ENCODE measurements at regions not wholly inside any gene's neighbourhood (a gene's known extent, or its start where the extent isn't known, plus 50 kb on each side); places are given as distances from the start of the nearest gene placed in this dataset.

DNA sequence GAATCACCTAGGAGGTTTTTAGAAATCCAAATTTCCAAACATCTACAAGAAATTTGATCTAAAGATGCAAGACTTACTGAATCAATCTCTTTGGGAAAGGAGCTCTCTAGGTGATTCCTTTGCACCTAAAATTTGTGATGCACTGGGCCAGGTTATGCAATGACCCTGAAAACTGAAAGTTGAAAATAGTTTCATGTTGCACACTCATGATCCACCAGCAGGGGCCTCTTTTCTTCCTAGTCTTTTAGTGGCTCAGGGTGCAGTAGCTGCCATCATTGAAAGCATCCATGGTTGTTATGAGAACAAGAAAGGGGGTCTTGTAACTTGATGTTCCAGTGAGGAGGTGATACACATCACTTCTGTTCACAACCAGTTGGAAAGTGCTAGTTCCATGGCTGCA is 486.8 kb downstream of the PSAT1 start:
- DNase-seq (ENCODE audit: low read depth in 4 of 4, low spot score in 1 of 4) = no peak

DNA sequence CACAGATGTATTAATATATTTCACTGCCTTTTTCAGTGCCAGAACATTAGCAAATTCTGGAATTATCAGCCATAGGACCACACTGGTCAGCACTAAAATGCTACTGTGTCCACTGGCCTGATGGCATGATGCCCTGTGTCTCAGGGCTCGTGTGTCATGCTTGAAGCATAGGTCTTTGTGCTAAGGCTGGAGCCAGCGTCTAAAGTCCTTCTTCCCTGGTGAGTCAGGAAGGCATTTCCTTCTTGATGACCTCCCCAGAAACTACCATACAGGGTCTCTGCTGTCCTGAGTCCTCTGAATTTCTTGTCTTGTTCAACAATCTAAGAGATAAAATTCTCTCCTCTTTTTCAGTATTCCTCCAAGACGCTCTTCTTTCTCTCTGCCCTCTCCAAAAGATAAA is 489.9 kb downstream of the PSAT1 start:
- DNase-seq (ENCODE audit: low read depth in 4 of 4, low spot score in 1 of 4) = no peak

- DNase-seq (ENCODE audit: low read depth in 4 of 4, low spot score in 1 of 4) = no peak
Measured at GRCh38 chr9:78788101-78788500, 491.2 kb downstream of the PSAT1 start.

- DNase-seq (ENCODE audit: low read depth in 4 of 4, low spot score in 1 of 4) = no peak
Measured at GRCh38 chr9:78791779-78792178, 494.9 kb downstream of the PSAT1 start.

DNA sequence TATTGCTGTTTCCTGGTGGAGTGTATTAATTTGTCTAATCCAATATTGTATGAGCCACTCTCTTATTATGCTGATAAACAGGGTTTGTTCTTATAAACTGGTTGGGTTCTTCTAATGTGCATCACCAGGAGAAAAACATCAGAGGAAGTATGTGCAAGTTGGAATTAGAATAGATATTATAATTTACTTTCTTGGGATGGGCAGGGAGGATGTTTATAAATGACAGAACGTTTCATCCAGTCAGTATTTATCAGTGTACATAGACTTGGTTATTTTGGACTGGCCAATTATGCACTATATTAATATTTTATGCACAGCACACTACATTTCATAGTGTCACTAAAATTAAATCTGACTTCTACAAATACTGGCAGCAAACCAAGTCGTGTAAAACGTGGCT is 495.8 kb downstream of the PSAT1 start:
- DNase-seq (ENCODE audit: low read depth in 4 of 4, low spot score in 1 of 4) = no peak

GRCh38 chr9:78805771-78806170 is 508.8 kb downstream of the PSAT1 start:
- no peak for DNase-seq (ENCODE audit: low read depth in 4 of 4, low spot score in 1 of 4)

DNA sequence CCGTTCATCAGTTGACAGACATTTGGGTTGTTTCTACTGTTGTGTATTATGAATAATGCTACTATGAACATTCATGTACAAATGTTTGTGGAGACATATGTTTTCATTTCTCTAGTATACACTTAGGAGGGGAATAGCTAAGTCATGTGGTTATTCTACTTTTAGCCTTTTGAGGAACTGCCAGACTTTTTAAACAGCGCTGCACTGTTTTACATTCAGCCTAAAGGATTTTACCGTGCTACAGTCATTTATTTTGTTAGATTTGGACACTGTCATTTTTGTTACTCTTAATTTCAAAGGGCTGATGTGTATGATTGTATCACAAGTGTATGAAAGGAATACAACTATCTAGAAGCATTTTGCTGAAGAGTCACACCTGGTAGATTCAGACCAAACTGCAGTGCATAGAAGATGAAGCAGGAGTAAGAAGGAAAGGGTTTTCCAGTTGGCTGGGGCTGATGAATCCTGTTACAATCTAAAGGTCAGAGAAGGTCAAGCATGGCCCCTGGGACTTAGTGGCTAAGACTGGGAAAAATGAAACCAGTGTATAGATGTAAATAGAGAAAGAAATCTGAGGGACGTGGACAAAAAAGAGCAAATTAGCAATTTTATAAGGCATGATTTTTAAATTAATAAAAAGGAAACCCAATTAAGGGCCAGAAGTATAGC is 509.7 kb downstream of the PSAT1 start:
- no peak for DNase-seq (ENCODE audit: low read depth in 4 of 4, low spot score in 1 of 4)

GRCh38 chr9:78807286-78807685 is 510.4 kb downstream of the PSAT1 start:
- no peak for DNase-seq (ENCODE audit: low read depth in 4 of 4, low spot score in 1 of 4)

- no peak for DNase-seq (ENCODE audit: low read depth in 4 of 4, low spot score in 1 of 4)
Measured at GRCh38 chr9:78808048-78808447, 511.1 kb downstream of the PSAT1 start.

GRCh38 chr9:78811622-78812276 is 514.8 kb downstream of the PSAT1 start:
- no peak for DNase-seq (ENCODE audit: low read depth in 4 of 4, low spot score in 1 of 4)

DNA sequence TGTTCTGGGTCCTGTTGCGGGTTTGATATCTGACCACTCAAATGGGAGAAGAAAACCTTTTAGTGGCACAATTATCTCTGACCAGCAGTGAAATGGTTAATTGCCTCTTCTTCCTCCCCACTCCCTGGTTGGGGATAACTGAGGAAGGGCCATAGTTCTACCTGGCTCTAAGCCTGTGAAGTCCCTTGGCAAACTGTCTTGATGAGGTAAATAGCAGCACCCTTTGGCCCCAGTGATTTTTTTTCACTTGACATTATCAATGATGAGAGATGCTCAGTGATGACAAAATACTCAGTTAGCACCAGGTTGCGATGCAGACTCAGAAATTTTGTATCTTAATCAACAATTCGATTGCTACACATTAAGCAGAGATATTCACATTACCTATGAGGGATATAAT is 515.7 kb downstream of the PSAT1 start:
- DNase-seq (ENCODE audit: low read depth in 4 of 4, low spot score in 1 of 4) = no peak

DNA sequence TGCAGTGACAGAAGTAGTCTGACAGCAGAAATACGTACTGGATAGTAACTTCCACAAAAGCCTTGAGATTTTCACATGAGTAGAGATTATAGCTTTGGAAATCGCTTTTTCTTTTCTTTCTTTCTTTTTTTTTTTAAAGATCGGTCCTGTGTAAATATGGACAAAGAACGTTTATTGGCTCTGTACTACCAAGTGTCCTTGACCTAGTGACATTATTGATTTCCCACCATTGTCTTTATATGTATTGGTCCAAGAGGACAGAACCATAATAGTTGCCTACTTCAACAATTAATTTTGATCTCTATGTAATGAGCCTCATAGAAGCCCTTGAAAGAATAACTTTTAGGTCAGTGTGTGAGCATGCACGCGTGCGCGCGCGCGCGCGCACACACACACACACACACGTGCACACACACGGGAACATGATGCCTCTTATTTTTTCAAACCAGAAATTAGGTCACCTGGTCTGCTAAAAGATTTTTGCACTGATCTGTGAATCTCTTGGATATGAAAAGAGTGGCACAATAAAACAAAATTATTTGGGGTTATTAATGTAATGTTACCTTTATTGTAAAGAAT is 516.8 kb downstream of the PSAT1 start:
- no peak for DNase-seq (ENCODE audit: low read depth in 4 of 4, low spot score in 1 of 4)

DNA sequence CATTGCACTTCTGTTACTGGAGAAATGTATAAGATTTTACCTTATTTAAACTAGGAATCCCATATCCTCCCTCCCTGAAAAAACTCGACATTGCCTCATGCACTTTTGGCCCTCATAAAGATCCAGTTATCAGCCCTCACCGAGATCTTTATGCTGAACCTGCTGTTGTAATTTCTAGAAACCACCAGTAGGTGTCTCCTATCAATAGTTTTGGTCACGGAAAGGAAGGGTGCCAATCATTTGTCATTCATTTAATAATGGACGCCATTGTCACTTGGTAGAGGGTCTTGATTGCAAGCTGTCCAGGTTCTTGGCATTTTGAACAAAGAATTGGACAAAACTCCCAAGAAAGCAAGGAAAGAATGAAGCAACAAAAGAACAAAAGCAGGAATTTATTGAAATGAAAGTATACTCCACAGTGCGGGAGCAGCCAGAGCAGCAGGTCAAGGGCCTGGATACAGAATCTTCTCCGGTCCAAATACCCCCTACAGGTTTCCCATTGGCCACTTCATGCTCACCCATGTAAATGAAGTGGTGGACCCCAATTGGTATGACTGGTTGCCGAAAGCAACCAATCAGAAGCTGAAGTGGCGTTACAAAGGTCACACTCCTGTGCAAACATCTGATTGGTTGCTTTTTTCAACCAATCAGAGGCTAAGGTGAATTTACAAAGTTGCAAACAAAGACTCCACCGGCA is 524.3 kb downstream of the PSAT1 start:
- no peak for DNase-seq (ENCODE audit: low read depth in 4 of 4, low spot score in 1 of 4)

DNA sequence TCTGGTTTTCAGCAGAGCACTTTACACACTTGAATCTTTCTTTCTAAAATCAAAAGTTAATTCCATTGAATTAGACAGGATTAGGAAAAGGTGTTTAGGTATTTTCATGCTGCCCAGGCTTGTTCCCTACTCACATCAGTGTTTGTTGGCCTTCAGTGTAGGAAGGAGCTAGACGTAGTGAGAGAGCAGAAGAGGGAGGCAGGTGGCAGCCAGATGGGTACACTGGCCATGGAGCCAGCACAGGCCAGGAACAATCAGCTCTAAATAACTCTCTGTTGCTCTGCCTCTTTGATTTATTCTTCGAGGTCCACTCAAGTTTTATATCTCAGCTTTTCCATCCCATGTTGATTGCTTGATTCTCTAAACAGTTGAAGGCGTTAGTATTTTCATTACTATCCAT is 529.6 kb downstream of the PSAT1 start:
- no peak for DNase-seq (ENCODE audit: low read depth in 4 of 4, low spot score in 1 of 4)

DNA sequence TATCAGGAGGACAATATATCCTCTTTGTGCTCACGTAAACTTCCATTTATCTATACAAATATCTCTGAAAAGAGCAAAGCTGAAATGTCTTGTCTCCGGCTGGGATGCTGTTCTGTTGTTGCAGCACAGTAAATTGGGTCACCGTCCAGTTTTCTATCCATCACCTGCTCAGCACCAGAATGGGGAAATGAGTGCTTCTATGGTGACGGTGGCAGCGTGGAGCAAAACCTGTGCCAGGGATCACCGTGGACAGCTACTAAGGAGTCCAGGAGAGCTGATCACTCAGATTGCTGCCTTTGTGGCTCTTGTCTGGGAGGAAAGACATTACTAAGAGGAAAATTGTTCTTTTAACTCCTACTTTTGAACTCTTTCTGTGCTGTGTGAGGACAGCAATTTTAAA is 531.6 kb downstream of the PSAT1 start:
- DNase-seq (ENCODE audit: low read depth in 4 of 4, low spot score in 1 of 4) = no peak

DNA sequence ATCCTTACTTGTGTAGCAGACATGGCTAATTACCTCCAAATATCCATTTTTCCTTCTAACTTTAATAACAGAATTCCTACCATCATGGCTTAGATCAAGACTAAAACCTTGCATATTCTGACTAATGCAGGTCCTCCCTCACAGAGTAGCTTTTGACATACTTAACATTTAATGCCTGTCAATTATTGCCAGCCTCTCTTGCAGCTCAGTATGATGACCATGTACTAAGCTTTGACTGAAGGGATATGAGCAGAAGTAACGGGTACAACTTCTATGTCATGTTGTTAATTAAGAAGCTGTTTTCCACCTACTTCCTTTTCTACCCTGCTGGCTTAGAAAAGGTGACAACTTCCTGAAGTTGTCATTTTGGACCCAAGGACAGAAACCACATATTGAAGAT is 533.4 kb downstream of the PSAT1 start:
- no peak for DNase-seq (ENCODE audit: low read depth in 4 of 4, low spot score in 1 of 4)

GRCh38 chr9:78831726-78832125 is 534.8 kb downstream of the PSAT1 start:
- no peak for DNase-seq (ENCODE audit: low read depth in 4 of 4, low spot score in 1 of 4)

GRCh38 chr9:78835928-78836450 is 539.1 kb downstream of the PSAT1 start:
- no peak for DNase-seq (ENCODE audit: low read depth in 4 of 4, low spot score in 1 of 4)

- no peak for DNase-seq (ENCODE audit: low read depth in 4 of 4, low spot score in 1 of 4)
Measured at GRCh38 chr9:78839252-78839651, 542.3 kb downstream of the PSAT1 start.

- DNase-seq (ENCODE audit: low read depth in 4 of 4, low spot score in 1 of 4) = no peak
Measured at GRCh38 chr9:78848061-78848460, 551.1 kb downstream of the PSAT1 start.

DNA sequence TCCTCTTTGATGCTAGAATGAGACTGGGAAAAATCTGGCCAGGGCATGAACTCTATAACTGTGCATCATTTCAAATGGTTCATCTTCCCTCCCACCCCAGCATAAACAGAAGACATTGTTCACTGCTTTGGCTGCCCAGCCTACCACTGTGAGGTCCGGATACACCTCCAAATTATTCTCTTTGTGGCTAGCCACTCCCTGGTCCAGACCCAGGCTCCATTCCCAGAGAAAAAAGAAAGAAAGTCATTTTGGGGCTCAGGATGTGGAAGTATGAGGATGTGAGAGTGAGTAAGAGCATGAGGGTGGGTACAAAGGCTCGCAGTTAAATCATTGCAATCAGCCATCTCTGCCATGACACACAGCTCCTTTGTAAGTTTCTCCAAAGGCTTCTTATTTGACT is 559.2 kb downstream of the PSAT1 start:
- DNase-seq (ENCODE audit: low read depth in 4 of 4, low spot score in 1 of 4) = no peak

DNA sequence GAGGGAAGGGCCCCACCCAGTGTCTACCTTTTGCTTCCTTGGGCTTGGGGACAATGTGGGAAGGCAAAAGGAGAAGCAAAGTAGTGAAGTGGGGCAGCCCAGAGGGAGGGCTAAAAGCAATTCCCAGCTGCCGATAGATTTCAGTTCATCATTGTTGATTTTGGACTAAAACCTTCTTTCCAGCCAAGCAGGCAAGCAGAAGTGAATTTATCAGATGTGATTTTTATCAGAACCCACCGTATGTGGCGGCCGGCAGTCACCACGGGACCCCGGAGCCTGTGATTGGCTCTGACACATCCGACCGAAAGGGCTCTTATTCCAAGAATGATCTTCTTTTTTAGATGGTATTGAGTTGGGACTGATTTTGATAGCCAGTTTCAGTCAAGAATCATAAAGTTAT is 559.9 kb downstream of the PSAT1 start:
- no peak for DNase-seq (ENCODE audit: low read depth in 4 of 4, low spot score in 1 of 4)

Data from stimulated activated CD4-positive, alpha-beta T cell treated with anti-CD3 and anti-CD28 coated beads, Interleukin-1b, Interleukin-23, amount 100 ng/mL, for 24 hours (primary cell).